Kidney capillary endothelial cell (primary cell): ENCODE measurements at regions not wholly inside any gene's neighbourhood (a gene's known extent, or its start where the extent isn't known, plus 50 kb on each side); places are given as distances from the start of the nearest gene placed in this dataset.

Experiments
- DNase-seq: peaks from one replicate; pipeline ENCODE4 v3.0.0-alpha.2; 2018; ENCODE audit warnings: low spot score

DNA sequence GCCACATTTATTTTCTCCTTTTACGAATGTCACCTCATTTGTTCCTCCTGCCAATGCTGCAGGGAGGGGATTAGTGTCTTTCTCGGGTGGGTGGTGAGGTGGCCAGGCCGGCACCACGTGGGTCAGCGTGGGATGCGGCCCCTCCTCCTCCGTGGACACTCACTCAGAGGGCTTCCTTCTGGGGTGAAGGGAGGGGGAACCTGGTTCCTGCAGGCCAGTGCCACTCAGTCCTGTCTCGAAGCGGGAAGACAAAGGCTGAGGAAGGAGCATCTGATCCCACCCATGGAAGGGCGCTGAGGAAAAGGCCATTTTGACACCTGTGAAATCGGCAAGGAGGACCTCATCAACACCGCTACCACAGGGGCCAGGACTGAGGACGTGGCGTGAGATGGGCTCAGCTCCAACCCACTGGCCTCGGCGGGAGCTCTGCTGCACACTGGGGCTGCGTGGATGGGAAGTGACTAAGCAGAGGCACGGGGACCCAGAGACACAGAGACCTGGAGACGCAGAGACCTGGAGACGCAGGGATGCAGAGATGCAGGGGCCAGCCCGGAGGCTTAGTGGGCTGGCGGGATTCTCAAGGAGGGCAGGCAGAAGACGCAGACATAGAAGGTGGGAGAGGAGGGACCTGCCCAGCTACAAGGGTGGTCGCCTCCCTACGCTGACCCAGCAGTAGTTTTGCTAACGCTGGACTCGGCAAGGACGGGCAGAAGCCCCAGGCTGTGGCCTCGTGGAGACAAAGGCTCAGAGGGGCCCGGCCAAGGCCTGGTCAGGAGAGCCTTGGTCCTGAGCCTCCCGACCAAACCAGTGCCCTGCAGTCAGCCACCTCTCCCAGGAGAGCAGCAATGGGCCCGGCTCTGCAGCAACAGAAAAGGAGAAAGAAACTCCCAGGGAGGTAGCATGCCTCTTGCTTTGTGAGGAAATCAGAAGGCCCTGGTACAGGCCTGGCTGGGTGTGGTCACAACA lies 1071.2 kb downstream of the BRD1 start:
- DNase-seq, result no peak

DNA sequence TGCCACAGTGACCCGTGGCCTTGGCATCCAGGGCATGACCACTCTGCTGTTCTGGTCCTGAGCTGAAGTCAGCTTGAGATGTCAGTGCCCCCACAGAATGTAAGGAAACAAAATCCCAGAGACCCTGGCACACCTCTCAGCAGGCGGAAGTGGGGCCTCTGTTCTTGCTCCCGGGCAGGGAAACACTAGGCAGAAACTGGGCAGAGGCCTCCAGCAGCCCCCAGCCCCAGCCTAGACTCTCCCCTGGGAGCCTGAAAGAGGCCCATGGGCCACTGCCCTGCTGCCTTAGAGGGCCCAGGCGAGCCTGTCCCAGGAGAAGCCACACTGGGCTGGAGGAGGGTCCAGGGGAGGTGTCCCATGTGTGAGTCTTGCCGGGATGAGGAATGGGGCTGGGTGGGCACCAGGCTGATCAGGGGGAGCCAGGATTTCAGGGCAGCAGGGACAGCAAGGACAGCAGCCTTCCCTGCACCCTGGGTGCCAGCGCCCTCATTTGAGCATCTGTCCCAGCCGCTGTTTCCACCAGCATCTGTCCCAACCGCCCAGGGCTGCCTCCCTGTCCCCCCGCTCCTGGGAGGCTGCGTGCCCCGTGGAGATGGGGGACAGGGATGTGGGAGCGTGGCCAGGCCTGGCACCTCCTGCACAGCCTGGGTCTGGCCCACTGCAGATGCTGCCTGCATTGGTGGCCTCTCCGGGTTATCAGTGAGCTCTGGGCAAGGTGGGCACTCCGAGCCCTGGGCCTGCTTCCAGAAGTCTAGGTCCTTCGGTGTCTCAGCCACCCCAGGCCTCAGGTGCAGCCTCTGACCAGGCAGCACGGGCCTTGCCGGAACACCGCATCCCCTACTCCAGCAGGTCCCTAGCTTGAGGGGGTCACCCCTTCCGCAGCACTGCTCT lies 1072.4 kb downstream of the BRD1 start:
- DNase-seq, result no peak

- no peak for DNase-seq
Measured at GRCh38 chr22:48754611-48755058, 1073.0 kb downstream of the BRD1 start.

GRCh38 chr22:48753752-48754517 lies 1073.7 kb downstream of the BRD1 start:
- DNase-seq, result no peak

DNA sequence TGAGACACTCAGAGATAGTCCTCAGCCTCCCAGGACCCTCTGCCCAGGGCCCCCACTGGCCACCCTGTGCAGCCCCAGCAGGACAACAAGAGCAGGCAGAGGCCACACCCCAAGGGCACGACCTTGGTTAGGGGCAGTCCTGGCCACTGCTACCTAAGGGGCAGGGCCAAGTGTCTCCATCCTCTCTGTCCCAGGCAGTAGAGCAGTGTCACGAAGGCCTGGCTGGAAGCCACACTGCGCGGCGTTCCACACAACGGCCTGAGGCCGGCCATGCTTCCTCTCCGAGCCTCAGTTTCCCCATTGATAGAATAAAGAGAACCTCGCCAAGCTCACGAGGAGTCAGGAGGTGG lies 1074.3 kb downstream of the BRD1 start:
- no peak for DNase-seq

DNA sequence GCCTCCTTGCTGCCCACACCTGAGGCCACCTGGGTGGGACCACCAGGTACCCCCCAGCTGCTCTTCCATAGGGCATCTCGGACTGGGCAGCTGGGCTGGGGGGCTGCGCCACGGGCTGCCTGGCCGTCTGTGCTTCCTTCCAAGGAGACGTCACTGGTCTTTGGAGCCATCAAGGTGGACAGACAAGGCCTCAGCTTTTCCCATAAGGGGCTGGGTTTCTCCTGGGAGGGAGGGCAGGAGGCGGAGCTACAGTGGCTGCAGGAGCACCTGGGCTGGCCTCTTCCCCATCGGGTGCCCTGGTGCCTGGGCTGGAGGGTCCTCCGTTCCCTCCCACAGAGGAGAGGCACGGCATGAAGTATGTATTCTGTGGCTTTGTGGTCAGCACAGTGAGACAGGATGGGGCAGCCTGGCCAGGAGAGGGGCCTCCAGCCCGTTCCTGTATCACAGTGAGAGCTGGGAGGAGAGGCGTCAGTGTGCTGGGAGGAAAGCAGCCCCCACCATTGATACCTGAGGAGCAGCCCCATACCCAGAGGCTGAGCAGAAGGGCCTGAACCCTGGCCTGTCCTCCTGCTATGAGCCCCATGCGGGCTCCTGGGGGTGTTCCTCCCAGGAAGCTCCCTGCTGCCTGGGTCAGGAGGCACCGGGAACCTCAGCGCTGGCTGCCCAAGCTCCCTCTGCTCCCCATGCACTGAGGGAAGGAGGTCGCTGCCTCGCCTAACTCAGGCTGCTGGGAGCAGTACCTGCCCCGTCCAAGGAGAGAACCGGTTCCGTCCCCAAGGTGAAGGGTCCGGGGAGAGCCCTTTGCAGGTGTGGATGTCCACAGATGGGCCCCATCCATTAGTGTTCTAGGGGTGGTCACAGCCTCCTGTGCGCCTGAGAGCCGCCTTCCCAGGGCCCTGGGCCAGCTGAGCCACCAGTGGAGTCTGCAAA lies 1075.0 kb downstream of the BRD1 start:
- DNase-seq, result no peak

GRCh38 chr22:48751539-48752437 lies 1075.9 kb downstream of the BRD1 start:
- DNase-seq, result no peak

DNA sequence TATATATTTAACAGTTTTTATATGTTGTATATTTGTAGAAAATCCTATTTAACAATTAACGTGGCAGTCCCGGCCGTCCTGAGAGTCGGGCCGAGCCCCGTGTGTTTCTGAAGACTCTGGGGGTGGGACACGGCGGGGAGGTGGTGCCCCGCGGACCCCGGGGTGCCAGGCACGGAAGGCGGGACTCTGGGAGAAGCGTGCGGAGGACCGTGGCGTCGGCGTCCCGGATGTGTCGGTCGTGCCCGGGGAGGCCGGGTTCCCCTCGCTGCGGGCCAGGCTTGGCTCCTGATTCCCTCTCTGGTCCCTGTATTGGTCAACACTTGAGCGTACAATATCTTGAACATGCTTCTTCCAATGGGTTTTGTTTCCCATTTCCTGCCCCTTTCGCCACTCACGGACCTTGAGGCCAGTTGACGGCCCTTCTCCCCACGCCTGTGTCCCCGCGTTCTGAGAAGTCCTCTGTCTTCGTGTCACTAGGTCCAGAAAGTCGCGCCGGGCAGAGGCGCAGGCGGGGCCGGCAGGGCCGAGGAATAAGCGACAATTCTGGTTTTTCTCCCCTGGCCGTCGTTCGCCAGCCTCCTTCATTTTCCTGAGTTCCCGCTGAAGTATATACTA lies 1076.7 kb downstream of the BRD1 start:
- no peak for DNase-seq

DNA sequence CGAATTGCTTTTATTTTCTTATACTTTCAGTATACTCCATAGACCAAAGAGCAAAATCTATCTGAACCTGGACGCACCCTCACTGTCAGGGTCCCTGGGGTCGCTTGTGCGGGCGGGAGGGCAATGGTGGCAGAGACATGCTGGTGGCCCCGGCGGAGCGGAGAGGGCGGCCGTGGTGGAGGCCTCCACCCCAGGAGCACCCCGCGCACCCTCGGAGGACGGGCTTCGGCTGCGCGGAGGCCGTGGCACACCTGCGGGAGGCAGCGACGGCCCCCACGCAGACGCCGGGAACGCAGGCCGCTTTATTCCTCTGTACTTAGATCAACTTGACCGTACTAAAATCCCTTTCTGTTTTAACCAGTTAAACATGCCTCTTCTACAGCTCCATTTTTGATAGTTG lies 1077.4 kb downstream of the BRD1 start:
- DNase-seq, result no peak

- DNase-seq, result no peak
Measured at GRCh38 chr22:48749555-48750227, 1078.0 kb downstream of the BRD1 start.

GRCh38 chr22:48748860-48749554 lies 1078.7 kb downstream of the BRD1 start:
- no peak for DNase-seq

DNA sequence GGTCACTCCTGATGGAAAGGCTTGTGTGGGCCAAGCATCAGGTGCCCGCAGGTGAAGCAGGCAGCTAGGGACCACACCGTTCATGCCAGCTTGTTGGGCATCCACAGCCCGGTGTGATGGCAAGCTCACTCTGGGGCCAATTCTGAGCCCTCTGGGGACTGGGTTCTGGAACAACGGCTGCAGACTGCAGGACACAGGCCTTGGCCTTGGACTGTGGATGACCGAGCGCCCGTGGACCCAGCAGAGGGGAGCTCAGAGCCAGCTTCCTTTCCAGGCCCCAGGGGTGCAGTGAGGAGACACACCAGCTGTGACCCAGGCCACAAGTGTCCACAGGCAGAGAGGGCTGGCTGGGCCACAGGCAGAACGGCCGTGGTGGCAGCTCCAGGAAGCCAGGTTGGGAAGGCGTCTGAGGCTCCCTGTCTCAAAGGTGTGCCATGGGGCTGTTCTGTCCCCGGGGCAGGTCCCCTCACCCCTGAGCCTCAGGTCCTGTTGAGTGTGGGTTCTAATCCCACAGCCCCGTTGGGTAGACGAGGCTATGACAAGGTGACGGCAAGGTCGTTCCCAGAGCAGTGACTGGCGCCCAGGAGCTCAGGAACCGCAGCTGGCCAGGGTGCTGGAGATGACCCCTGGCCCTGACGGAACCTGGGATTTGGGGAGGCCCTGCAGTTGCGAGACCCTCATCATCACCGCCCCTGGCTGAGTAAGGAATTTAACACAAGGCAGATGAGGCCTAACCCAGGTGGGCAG lies 1079.4 kb downstream of the BRD1 start:
- DNase-seq, result no peak

- DNase-seq, result no peak
Measured at GRCh38 chr22:48746789-48747425, 1080.8 kb downstream of the BRD1 start.

GRCh38 chr22:48745842-48746788 lies 1081.6 kb downstream of the BRD1 start:
- DNase-seq, result no peak

- DNase-seq, result no peak
Measured at GRCh38 chr22:48744967-48745841, 1082.5 kb downstream of the BRD1 start.
